ENCODE measurements at regions not wholly inside any gene's neighbourhood (a gene's known extent, or its start where the extent isn't known, plus 50 kb on each side); places are given as distances from the start of the nearest gene placed in this dataset.

GRCh38 chr1:25066731-25067517, 136.8 kb upstream of the RUNX3 start:
- no peak for TF ChIP-seq EZH2 (IDR thresholded peaks at IDR 0.05; ENCODE audit: borderline replicate concordance)
- TF ChIP-seq CTCF (IDR thresholded peaks at IDR 0.05; ENCODE audit: poor library complexity) = no peak
